ENCODE measurements at regions not wholly inside any gene's neighbourhood (a gene's known extent, or its start where the extent isn't known, plus 50 kb on each side); places are given as distances from the start of the nearest gene placed in this dataset.

DNA sequence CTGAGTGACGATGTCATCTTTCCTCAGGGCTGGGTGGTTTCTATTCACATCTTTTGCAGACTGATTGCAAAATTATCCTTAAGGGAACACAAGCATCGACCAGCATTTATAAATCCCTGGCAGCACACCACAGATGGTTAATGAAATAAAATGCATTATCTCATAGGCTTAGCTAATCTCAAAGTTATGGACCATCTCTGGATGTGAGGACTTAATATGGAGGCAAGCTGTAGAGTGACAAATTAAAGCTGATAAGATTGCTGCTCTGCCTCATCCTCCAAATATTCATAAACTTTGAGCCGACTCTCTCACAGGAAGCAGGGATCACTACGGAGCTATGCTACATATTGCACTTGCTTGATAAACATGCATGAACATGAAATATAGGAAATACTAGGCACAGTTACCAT, 663.2 kb upstream of the RGMB start:
- Histone ChIP-seq H3K9ac (ENCODE audit: low read length) (no peak overlapping the region), H3K27ac (ENCODE audit: low read length in 2 of 2) (no peak overlapping the region), H3K9me3 (ENCODE audit: control extremely low read depth in 1 of 3, control insufficient read depth in 2 of 3, insufficient read depth in 1 of 3, low read length in 2 of 3) (peaks cover 0 to 7% (median 0%) of the 10 kb centered on the region in 3 donors), H3K4me3 (ENCODE audit: control extremely low read depth in 1 of 5, extremely low read depth in 1 of 5, insufficient read depth in 1 of 5, low read depth in 2 of 5, low read length in 4 of 5) (no peak overlapping the region), H4K20me1 (ENCODE audit: control insufficient read depth, insufficient read depth, low read length, poor library complexity, severe bottlenecking) (no peaks in the 10 kb centered on the region), H3K4me2 (replicated peaks; ENCODE audit: low read depth, low read length, poor library complexity, severe bottlenecking) (no peak overlapping the region), H2AFZ (ENCODE audit: insufficient read depth, low read depth, low read length, poor library complexity, severe bottlenecking) (no peak overlapping the region), H3K36me3 (replicated peaks in 1 of 2; ENCODE audit: control extremely low read depth in 1 of 2, control insufficient read depth in 1 of 2, extremely low read depth in 1 of 2, insufficient read depth in 2 of 2, low read length in 1 of 2) (no peaks in the 10 kb centered on the region), H3K27me3 (replicated peaks in 1 of 4; ENCODE audit: control extremely low read depth in 1 of 4, control insufficient read depth in 3 of 4, insufficient read depth in 4 of 4, low read length in 3 of 4) (peaks cover 0 to 2% (median 0%) of the 10 kb centered on the region in 4 experiments), H3K4me1 (ENCODE audit: control insufficient read depth in 2 of 2, insufficient read depth in 2 of 2, low read length in 2 of 2) (no peaks in the 10 kb centered on the region), H3K79me2 (ENCODE audit: control insufficient read depth, insufficient read depth, low read length) (no peaks in the 10 kb centered on the region)
- no peaks in the 10 kb centered on the region for H3K27me3 Mint-ChIP-seq
- intact Hi-C loops (cut with micrococcal nuclease), result no loop called here
- CTCF ChIA-PET, result no interaction called here
- H3K9me3 Mint-ChIP-seq (ENCODE audit: insufficient read depth), result no peaks in the 10 kb centered on the region
- POLR2A ChIA-PET, result no interaction called here
- H3K4me1 Mint-ChIP-seq, result no peaks in the 10 kb centered on the region
- WGBS (ENCODE audit: insufficient coverage), result no CpG with 5 or more reads among the region's 4 CpGs
- H3K27ac Mint-ChIP-seq, result no peak overlapping the region
- DNase-seq (no peak), ATAC-seq (ENCODE audit: low read depth) (no peak)
- no peak overlapping the region for H3K4me3 Mint-ChIP-seq
- TF ChIP-seq, protein P1, sequence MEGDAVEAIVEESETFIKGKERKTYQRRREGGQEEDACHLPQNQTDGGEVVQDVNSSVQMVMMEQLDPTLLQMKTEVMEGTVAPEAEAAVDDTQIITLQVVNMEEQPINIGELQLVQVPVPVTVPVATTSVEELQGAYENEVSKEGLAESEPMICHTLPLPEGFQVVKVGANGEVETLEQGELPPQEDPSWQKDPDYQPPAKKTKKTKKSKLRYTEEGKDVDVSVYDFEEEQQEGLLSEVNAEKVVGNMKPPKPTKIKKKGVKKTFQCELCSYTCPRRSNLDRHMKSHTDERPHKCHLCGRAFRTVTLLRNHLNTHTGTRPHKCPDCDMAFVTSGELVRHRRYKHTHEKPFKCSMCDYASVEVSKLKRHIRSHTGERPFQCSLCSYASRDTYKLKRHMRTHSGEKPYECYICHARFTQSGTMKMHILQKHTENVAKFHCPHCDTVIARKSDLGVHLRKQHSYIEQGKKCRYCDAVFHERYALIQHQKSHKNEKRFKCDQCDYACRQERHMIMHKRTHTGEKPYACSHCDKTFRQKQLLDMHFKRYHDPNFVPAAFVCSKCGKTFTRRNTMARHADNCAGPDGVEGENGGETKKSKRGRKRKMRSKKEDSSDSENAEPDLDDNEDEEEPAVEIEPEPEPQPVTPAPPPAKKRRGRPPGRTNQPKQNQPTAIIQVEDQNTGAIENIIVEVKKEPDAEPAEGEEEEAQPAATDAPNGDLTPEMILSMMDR (IDR thresholded peaks at IDR 0.05), result no peak

DNA sequence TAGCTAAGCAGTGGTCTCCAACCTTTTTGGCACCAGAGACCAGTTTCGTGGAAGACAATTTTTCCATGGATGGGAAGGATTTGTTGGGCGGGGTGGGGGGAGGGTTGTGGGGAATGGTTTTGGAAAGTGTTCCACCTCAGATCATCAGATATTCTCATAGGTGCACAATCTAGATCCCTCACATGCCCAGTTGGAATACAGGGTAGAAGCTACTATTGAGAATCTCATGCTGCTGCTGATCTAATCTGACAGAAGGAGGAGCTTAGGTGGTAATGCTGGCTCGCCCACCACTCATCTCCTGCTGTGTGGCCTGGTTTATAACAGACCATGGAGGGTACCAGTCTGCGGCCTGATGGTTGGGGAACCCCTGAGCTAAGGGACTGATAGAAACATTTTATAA, 662.7 kb upstream of the RGMB start:
- H3K4me2 ChIP-seq (replicated peaks; ENCODE audit: low read depth, low read length, poor library complexity, severe bottlenecking), result no peak overlapping the region
- TF ChIP-seq, protein P1 (IDR thresholded peaks at IDR 0.05), result no peak
- TF ChIP-seq EZH2 (IDR thresholded peaks at IDR 0.05; ENCODE audit: borderline replicate concordance, insufficient read depth, low read depth, low read length, poor library complexity, severe bottlenecking), result no peak
- POLR2A ChIA-PET, result no interaction called here
- ATAC-seq (ENCODE audit: low read depth) (no peak), DNase-seq (no peak)
- H3K9ac ChIP-seq (ENCODE audit: low read length), result no peak overlapping the region
- H3K9me3 ChIP-seq (ENCODE audit: control extremely low read depth in 1 of 3, control insufficient read depth in 2 of 3, insufficient read depth in 1 of 3, low read length in 2 of 3), result peaks cover 0 to 7% (median 0%) of the 10 kb centered on the region in 3 donors
- H3K36me3 ChIP-seq (replicated peaks in 1 of 2; ENCODE audit: control extremely low read depth in 1 of 2, control insufficient read depth in 1 of 2, extremely low read depth in 1 of 2, insufficient read depth in 2 of 2, low read length in 1 of 2), result no peaks in the 10 kb centered on the region
- H3K27me3 Mint-ChIP-seq, result no peaks in the 10 kb centered on the region
- CTCF ChIA-PET, result no interaction called here
- no peaks in the 10 kb centered on the region for H4K20me1 ChIP-seq (ENCODE audit: control insufficient read depth, insufficient read depth, low read length, poor library complexity, severe bottlenecking)
- peaks cover 0 to 2% (median 0%) of the 10 kb centered on the region in 4 experiments for H3K27me3 ChIP-seq (replicated peaks in 1 of 4; ENCODE audit: control extremely low read depth in 1 of 4, control insufficient read depth in 3 of 4, insufficient read depth in 4 of 4, low read length in 3 of 4)
- H3K4me1 ChIP-seq (ENCODE audit: control insufficient read depth in 2 of 2, insufficient read depth in 2 of 2, low read length in 2 of 2), result no peaks in the 10 kb centered on the region
- no peak overlapping the region for H2AFZ ChIP-seq (ENCODE audit: insufficient read depth, low read depth, low read length, poor library complexity, severe bottlenecking)
- H3K4me3 Mint-ChIP-seq, result no peak overlapping the region
- 33% methylated on average over 1 of the region's 4 CpGs for WGBS (ENCODE audit: insufficient coverage)
- intact Hi-C loops (cut with micrococcal nuclease), result no loop called here
- H3K79me2 ChIP-seq (ENCODE audit: control insufficient read depth, insufficient read depth, low read length), result no peaks in the 10 kb centered on the region
- no peak overlapping the region for H3K27ac ChIP-seq (ENCODE audit: low read length in 2 of 2)
- no peaks in the 10 kb centered on the region for H3K4me1 Mint-ChIP-seq
- H3K4me3 ChIP-seq (ENCODE audit: control extremely low read depth in 1 of 5, extremely low read depth in 1 of 5, insufficient read depth in 1 of 5, low read depth in 2 of 5, low read length in 4 of 5), result no peak overlapping the region
- H3K9me3 Mint-ChIP-seq (ENCODE audit: insufficient read depth), result no peaks in the 10 kb centered on the region
- no peak overlapping the region for H3K27ac Mint-ChIP-seq
